GM15510 (cell line): ENCODE measurements at regions not wholly inside any gene's neighbourhood (a gene's known extent, or its start where the extent isn't known, plus 50 kb on each side); places are given as distances from the start of the nearest gene placed in this dataset.

Experiments
- POLR2A ChIP-seq: IDR thresholded peaks from 3 replicates; pipeline ENCODE4 v1.6.1; 2011; ENCODE audit warnings: borderline replicate concordance; ENCODE audit not compliant: insufficient read length; ENCODE audit errors: extremely low read depth

DNA sequence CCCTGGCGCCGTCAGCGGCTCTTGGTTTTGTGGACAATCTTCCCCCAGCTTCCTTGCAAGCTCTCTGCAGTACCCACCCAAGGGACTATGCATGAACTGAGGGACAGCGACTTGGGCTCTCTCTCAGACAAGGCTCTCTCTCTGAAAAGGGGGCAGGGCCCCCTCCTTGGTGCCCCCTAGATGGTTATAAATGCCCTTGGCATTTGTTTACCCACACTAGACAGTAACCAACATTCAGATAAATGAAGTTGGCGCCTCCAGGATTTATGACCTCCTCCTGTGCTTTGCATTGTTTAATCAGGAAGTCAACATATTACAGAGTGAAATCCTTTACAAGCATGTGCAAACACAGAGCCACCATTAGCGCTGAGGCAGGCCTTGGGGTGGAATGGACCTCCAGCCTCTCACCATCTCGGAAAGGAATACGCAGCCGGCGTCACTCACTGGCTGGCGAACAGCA is 547.4 kb upstream of the ID2 start:
- TF ChIP-seq POLR2A = no peak

DNA sequence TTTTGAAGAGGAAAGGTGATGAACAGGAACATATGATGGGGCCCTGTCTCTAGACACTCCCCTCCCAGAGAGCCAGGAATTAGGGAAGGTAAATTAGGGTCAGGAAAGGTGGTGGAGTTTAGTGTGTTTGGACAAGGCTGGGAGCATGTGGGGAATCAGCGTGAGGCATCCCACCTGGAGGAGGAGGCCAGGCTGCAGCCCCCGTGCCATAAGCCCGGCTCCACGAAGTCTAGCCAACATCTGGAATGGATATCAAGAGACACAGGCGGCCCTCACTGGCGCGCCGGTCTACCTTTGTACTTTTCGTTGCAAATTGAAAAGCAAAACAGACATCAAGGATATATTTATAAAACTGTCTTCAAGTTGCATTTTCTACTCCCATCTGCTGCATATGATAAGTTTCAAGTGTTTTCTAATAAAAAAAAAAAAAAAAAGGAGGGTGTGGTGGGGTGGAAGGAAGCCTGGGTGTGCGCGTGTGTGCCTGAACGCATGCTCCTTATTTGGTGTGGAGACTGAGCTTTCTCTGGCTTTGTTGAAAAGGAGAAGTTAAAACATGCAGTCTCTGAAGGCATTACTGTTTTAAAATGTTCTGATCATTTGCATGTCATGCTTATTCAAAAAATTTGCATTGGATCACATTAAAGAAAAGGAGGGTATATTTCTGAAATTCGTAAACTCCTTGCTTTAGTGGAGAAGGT is 546.7 kb upstream of the ID2 start:
- no peak for TF ChIP-seq POLR2A

DNA sequence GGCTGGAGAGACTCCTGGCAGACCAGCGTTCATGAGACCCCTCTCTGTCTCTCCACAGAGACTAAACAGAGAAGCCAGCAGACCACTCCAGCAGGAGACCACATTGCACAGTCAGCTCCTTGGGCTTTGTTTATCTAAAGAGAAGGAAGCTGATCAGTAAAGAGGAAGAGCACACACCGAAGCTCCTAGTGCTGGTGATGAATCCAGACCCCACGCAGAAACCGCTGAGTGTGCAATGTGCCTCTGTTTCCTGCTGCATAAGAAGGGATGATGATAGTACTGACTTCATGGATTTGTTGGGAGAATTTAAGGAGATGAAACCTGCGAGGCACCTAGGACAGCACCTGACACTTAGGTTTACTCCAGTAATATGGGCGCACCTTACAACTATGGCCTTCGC is 544.1 kb upstream of the ID2 start:
- TF ChIP-seq POLR2A = no peak

GRCh38 chr2:8138525-8138922 is 543.3 kb upstream of the ID2 start:
- no peak for TF ChIP-seq POLR2A

GRCh38 chr2:8138923-8139667 is 542.8 kb upstream of the ID2 start:
- no peak for TF ChIP-seq POLR2A

- no peak for TF ChIP-seq POLR2A
Observed at GRCh38 chr2:8139668-8140200, 542.1 kb upstream of the ID2 start.

DNA sequence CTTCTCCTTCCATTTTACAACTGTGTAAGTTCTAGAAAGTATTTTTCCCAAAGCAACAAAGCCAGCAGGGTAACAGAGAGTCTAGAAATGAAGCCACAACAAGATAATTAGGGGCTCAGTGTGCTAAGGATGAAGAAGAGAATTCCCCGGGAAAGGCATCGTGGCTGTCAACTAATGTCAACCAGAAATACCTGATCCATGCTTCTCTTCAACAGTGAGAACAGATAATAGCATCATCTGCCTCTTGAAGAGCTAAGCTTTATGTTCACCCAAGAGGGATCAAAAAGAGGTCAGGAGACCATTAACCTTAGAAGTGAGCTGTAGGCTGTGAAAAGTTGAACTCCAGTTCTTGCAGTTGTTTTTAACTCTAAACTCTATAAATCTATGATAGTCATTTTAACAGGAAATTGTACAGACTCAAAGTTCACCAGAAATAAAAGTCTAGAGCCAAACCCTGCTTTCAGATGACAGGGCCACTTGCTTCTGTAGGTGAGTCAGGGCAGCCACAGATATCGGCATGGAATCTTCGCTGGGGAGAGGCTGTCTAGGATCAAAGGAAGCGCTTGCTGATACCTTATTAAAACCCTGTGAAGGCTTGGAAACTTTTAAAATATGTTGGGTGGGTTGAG is 540.7 kb upstream of the ID2 start:
- TF ChIP-seq POLR2A = no peak

- TF ChIP-seq POLR2A = no peak
Observed at GRCh38 chr2:8141780-8142179, 540.1 kb upstream of the ID2 start.

GRCh38 chr2:8142461-8142860 is 539.4 kb upstream of the ID2 start:
- no peak for TF ChIP-seq POLR2A

DNA sequence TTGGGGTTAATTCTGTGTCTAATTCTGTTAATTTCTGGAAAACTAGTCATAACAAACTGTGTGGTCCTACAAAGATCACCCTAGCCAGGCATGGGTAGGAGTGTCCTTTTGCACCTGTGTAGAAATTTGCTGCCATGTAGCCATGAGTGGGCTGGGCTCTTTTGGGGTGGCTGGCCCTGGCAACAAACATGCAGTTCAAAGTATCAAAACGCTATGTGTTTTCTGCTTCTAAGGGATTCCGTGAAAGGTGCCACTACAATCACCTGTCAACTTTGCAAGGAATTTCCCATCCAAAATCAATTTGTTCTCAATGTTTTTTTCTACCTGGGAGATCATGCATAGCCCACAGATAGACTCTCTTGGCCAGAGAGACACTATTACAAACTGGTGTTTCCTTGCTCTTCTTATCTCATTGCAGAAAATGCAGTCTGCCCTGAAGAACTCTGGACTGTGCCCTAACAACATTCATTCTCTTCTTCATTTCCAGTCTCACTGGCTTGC is 537.7 kb upstream of the ID2 start:
- no peak for TF ChIP-seq POLR2A

DNA sequence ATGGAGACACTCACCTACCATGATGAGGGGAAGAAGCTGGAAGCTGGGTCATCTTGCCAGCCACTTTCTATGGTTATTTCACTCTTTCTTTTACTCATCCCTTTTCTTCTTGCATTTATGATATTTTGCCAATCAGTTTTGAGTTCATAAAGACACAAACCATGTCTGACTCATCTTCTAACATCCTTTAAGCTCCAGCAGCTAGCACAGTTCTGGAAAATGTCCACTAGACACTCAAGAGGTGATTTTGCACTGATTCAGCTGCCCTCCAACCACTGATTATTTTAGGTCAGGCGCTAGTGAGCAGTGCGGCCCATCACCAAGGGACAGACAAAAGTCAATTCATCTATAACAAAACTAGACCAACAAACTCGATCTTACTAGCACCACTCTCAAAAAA is 537.1 kb upstream of the ID2 start:
- no peak for TF ChIP-seq POLR2A

GRCh38 chr2:8146132-8147005 is 535.5 kb upstream of the ID2 start:
- TF ChIP-seq POLR2A = no peak

- no peak for TF ChIP-seq POLR2A
Observed at GRCh38 chr2:8148260-8149006, 533.4 kb upstream of the ID2 start.

- no peak for TF ChIP-seq POLR2A
Observed at GRCh38 chr2:8149007-8149405, 532.9 kb upstream of the ID2 start.

- TF ChIP-seq POLR2A = no peak
Observed at GRCh38 chr2:8149985-8150539, 531.8 kb upstream of the ID2 start.
